K562 (cell line): ENCODE measurements at regions not wholly inside any gene's neighbourhood (a gene's known extent, or its start where the extent isn't known, plus 50 kb on each side); places are given as distances from the start of the nearest gene placed in this dataset.

Experiments
- ATAC-seq: fragments of 200-7000 bp; cut with Tn5 transposase; 3 replicates; pipeline ENCODE4 v1.9.1; 2020; ENCODE audit warnings: moderate library complexity
- BruUV-seq: library from RNA; stranded (reverse); fragments of 400-500 nt; replicated peaks from 2 replicates; lab custom pipeline; 2021; lab: Mats Ljungman, UMichigan
- CTCF ChIA-PET: fragments of 300-600 bp; formaldehyde crosslinking; extraction: SDS; loops from one replicate; lab custom pipeline; 2021; ENCODE audit warnings: low intra/inter-chr PET ratio; lab: Yijun Ruan, JAX
- POLR2A ChIA-PET: fragments of 300-600, 350-650 bp; sonication (Branson Sonifier 250); formaldehyde crosslinking; extraction: SDS; loops from one replicate; lab custom pipeline; 2021; ENCODE audit warnings: antibody characterized with exemption, inconsistent platforms; lab: Yijun Ruan, JAX
- DNase-seq, 4 experiments: peaks; one replicate each; pipeline versions ENCODE4 v3.0.0 to v3.0.0-alpha.2; 2011 to 2018; ENCODE audit warnings: low spot score in 3 of 4, mixed read lengths in 3 of 4; ENCODE audit errors: extremely low read depth in 1 of 4
- FAIRE-seq: peaks from 2 replicates; lab custom pipeline; 2011; peaks lifted over from hg19 to GRCh38; lab: Jason Lieb, UNC
- H2AFZ ChIP-seq: 2 replicates; pipeline ENCODE4 v1.6.0; 2011; ENCODE audit warnings: low read depth, low read length, control low read depth, inconsistent platforms
- H3K27ac ChIP-seq: fragments of 200-600 bp; 3 replicates; pipeline ENCODE4 v1.8.0; 2011; ENCODE audit warnings: low read depth, mild to moderate bottlenecking, control low read depth, inconsistent platforms, low read length, moderate library complexity, mixed read lengths; ENCODE audit errors: extremely low read depth
- H3K27me3 ChIP-seq, 2 experiments: fragments of 300-600 bp in 1 of 2; 2 replicates in 1 of 2; 3 replicates in 1 of 2; pipeline versions ENCODE4 v1.6.0 to v1.8.0; 2011; ENCODE audit warnings: inconsistent platforms in 2 of 2, low read length in 2 of 2, mild to moderate bottlenecking in 1 of 2, mixed read lengths in 1 of 2, moderate library complexity in 1 of 2; ENCODE audit not compliant: control insufficient read depth in 2 of 2, insufficient read depth in 2 of 2
- H3K36me3 ChIP-seq: fragments of 300-600 bp; 3 replicates; pipeline ENCODE4 v1.8.0; 2011; ENCODE audit warnings: mild to moderate bottlenecking, low read length, inconsistent platforms; ENCODE audit not compliant: control insufficient read depth, insufficient read depth
- H3K4me1 ChIP-seq, 2 experiments: fragments of 200-600 bp in 1 of 2; replicated peaks in 1 of 2; 2 replicates in 1 of 2; 3 replicates in 1 of 2; pipeline versions ENCODE4 v1.5.1 to v1.8.0; 2011; ENCODE audit warnings: inconsistent platforms in 2 of 2, low read length in 2 of 2, mild to moderate bottlenecking in 1 of 2, mixed read lengths in 1 of 2, moderate library complexity in 1 of 2; ENCODE audit not compliant: control insufficient read depth in 2 of 2, insufficient read depth in 2 of 2
- H3K4me2 ChIP-seq: 2 replicates; pipeline ENCODE4 v1.6.1; 2011; ENCODE audit warnings: low read length, control low read depth, inconsistent platforms, mixed read lengths; ENCODE audit not compliant: insufficient read depth
- H3K4me3 ChIP-seq: fragments of 200-600 bp; sonication (generic), shearing (Covaris generic); 2 replicates; pipeline ENCODE4 v1.5.1; 2016; ENCODE audit warnings: control low read depth, inconsistent platforms
- H3K79me2 ChIP-seq: fragments of 200-600 bp; 3 replicates; pipeline ENCODE4 v1.8.0; 2011; ENCODE audit warnings: low read length, inconsistent platforms; ENCODE audit not compliant: control insufficient read depth, insufficient read depth
- H3K9ac ChIP-seq, 2 experiments: 2 replicates each; pipeline versions ENCODE4 v1.6.0 to v1.6.1; 2011; ENCODE audit warnings: low read depth in 2 of 2, low read length in 2 of 2, control low read depth in 1 of 2, inconsistent platforms in 1 of 2, mild to moderate bottlenecking in 1 of 2, mixed read lengths in 1 of 2; ENCODE audit not compliant: insufficient read depth in 1 of 2
- H3K9me1 ChIP-seq: one replicate; pipeline ENCODE4 v1.6.0; 2011; ENCODE audit warnings: inconsistent platforms, mild to moderate bottlenecking, low read length, moderate library complexity; ENCODE audit not compliant: control insufficient read depth, insufficient read depth
- H3K9me3 ChIP-seq: replicated peaks from 2 replicates; pipeline ENCODE4 v1.5.1; 2011; ENCODE audit warnings: low read depth, low read length, inconsistent platforms; ENCODE audit not compliant: control insufficient read depth, insufficient read depth
- H4K20me1 ChIP-seq: replicated peaks from 2 replicates; pipeline ENCODE4 v1.6.1; 2011; ENCODE audit warnings: low read length, inconsistent platforms, mixed read lengths; ENCODE audit not compliant: control insufficient read depth, insufficient read depth
- CTBP1 ChIP-seq: fragments of 450-650 bp; IDR thresholded peaks from 2 replicates; pipeline ENCODE4 v1.6.1; 2016; ENCODE audit warnings: borderline replicate concordance
- CUX1 ChIP-seq: fragments of 200-800 bp; sonication (Bioruptor generic); IDR thresholded peaks from 2 replicates; pipeline ENCODE4 v1.6.1; 2016; ENCODE audit warnings: missing genetic modification characterization, missing compliant biosample characterization
- ELF2 ChIP-seq: fragments of 250-450 bp; sonication (Bioruptor Pico); IDR thresholded peaks from 2 replicates; pipeline ENCODE4 v1.5.0; 2021; ENCODE audit warnings: mild to moderate bottlenecking
- EWSR1 ChIP-seq: fragments of 450-650 bp; IDR thresholded peaks from 2 replicates; pipeline ENCODE4 v1.6.1; 2018; ENCODE audit warnings: borderline replicate concordance, mild to moderate bottlenecking, low read depth, moderate library complexity; ENCODE audit not compliant: partially characterized antibody
- HEY1 ChIP-seq: fragments of 250-450 bp; sonication (Bioruptor Pico); IDR thresholded peaks from 2 replicates; pipeline ENCODE4 v1.5.0; 2020; ENCODE audit warnings: mild to moderate bottlenecking, moderate library complexity, borderline replicate concordance
- HMGN3 ChIP-seq: IDR thresholded peaks from 2 replicates; pipeline ENCODE4 v1.6.1; 2011; ENCODE audit warnings: borderline replicate concordance, low read depth, mild to moderate bottlenecking, mixed read lengths, low read length; ENCODE audit not compliant: insufficient read length; ENCODE audit errors: extremely low read depth
- HOXB6 ChIP-seq: fragments of 250-450 bp; sonication (Bioruptor Pico); IDR thresholded peaks from 2 replicates; pipeline ENCODE4 v1.5.1; 2022; ENCODE audit warnings: mild to moderate bottlenecking, borderline replicate concordance
- MEF2A ChIP-seq: IDR thresholded peaks from 2 replicates; pipeline ENCODE4 v1.6.1; 2011; ENCODE audit warnings: low read depth, mild to moderate bottlenecking, low read length, moderate library complexity; ENCODE audit not compliant: control insufficient read depth
- MYNN ChIP-seq, 2 experiments: sonication (generic); formaldehyde crosslinking in 1 of 2; IDR thresholded peaks; 2 replicates each; pipeline versions ENCODE4 v1.5.0 to v1.6.1; 2016 to 2020; ENCODE audit warnings: antibody characterized with exemption in 1 of 2, missing genetic modification reagents in 1 of 2
- RBM34 ChIP-seq: fragments of 200-400 bp; formaldehyde crosslinking; IDR thresholded peaks from 2 replicates; pipeline ENCODE4 v1.6.1; 2018; ENCODE audit warnings: low read length, borderline replicate concordance; ENCODE audit not compliant: insufficient read depth
- SAFB2 ChIP-seq: fragments of 200-400 bp; formaldehyde crosslinking; IDR thresholded peaks from 2 replicates; pipeline ENCODE4 v1.6.1; 2018; ENCODE audit warnings: borderline replicate concordance, low read length, low read depth, moderate library complexity; ENCODE audit not compliant: severe bottlenecking
- SIN3A ChIP-seq, 2 experiments: fragments of 150-350 bp in 1 of 2; IDR thresholded peaks; 2 replicates each; pipeline ENCODE4 v1.6.1; 2011 to 2016; ENCODE audit warnings: borderline replicate concordance in 2 of 2, low read depth in 2 of 2, low read length in 2 of 2, mild to moderate bottlenecking in 2 of 2, moderate library complexity in 2 of 2; ENCODE audit not compliant: control insufficient read depth in 1 of 2
- SMAD1 ChIP-seq: fragments of 150-350 bp; IDR thresholded peaks from 2 replicates; pipeline ENCODE4 v1.6.1; 2014; ENCODE audit warnings: low read length, low read depth; ENCODE audit not compliant: partially characterized antibody
- U2AF1 ChIP-seq: fragments of 200-400 bp; formaldehyde crosslinking; optimal IDR thresholded peaks from 2 replicates; pipeline ENCODE3; 2017; ENCODE audit warnings: mild to moderate bottlenecking, low read depth, low read length, moderate library complexity
- ZNF23 ChIP-seq: fragments of 250-450 bp; sonication (Bioruptor Pico); IDR thresholded peaks from 2 replicates; pipeline ENCODE4 v1.4.0; 2020; ENCODE audit warnings: mild to moderate bottlenecking
- ZNF551 ChIP-seq: fragments of 250-450 bp; sonication (Bioruptor Pico); IDR thresholded peaks from 2 replicates; pipeline ENCODE4 v1.5.0; 2021; ENCODE audit warnings: mild to moderate bottlenecking, moderate library complexity
- ZNF668 ChIP-seq: fragments of 250-450 bp; sonication (Bioruptor Pico); IDR thresholded peaks from 2 replicates; pipeline ENCODE4 v1.8.0; 2022; ENCODE audit warnings: mild to moderate bottlenecking, inconsistent platforms
- ZNF764 ChIP-seq: fragments of 250-450 bp; sonication (Bioruptor Pico); IDR thresholded peaks from 2 replicates; pipeline ENCODE4 v1.4.0; 2020; ENCODE audit warnings: low read depth, mild to moderate bottlenecking, moderate library complexity
- WGBS: fragments of 100-300 bp; shearing (Covaris generic); methylation state at CpG from one replicate; pipeline ENCODE4 v1.1.6; 2016; ENCODE audit warnings: low coverage, mixed read lengths; ENCODE audit not compliant: insufficient coverage; ENCODE audit errors: missing lambda C conversion rate; 5-methylcytosine and 5-hydroxymethylcytosine counted together
- in situ Hi-C: fragments of 300-500 bp; cut with MboI; formaldehyde crosslinking; loops from 4 replicates; pipeline ENCODE4 v1.15.0; 2018; ENCODE audit warnings: inconsistent platforms, mixed read lengths
- intact Hi-C: fragments of 100-400 bp; cut with micrococcal nuclease; formaldehyde crosslinking; loops from 2 replicates; pipeline ENCODE4 v1.14.2; 2022

DNA sequence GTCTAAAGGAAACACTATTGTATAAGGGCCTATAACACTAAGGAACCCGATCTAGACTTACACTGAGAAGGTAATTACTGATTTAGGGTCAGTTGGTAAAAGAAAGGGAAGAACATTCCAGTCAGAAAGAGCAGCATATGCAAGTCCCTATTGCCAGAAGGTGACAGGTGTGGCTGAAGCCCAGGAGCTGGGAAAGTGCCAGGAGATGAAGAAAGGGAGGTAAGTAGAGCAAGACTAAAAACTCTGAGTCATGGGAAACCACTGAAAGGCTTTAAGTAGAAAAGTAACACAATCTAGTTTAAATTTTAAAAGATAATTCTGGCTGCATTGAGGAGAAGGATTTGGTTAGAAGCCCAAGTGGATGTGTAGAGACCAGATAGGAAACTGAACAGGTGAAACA lies 77.7 kb upstream of the INTU start:
- H4K20me1 ChIP-seq = no peaks in the 10 kb centered on the region
- FAIRE-seq = no peak
- in situ Hi-C loops (no loop called here), intact Hi-C loops (no loop called here)
- no peaks in the 10 kb centered on the region; a peak in 1 of 5 replicates for H3K27me3 ChIP-seq
- POLR2A ChIA-PET = no interaction called here
- CTCF ChIA-PET = no interaction called here
- no peaks in the 10 kb centered on the region for H3K79me2 ChIP-seq
- no peak overlapping the region for H3K4me3 ChIP-seq
- no peaks in the 10 kb centered on the region for H3K4me1 ChIP-seq
- H3K27ac ChIP-seq = no peak overlapping the region
- no peaks in the 10 kb centered on the region for H3K36me3 ChIP-seq
- no peak for ATAC-seq
- no TSS peak for BruUV-seq
- H3K9me3 ChIP-seq = no peaks in the 10 kb centered on the region; the same call in 1 of the 2 replicates
- TF ChIP-seq SAFB2 (no peak), CUX1 (CRISPR knock-in tag) (no peak), ZNF551 (no peak), HMGN3 (no peak), MEF2A (no peak), EWSR1 (no peak), ZNF668 (CRISPR knock-in tag) (no peak), RBM34 (no peak), MYNN (IDR thresholded peaks at IDR 0.05) (no peak), MYNN (CRISPR knock-in tag; IDR thresholded peaks at IDR 0.05) (no peak), ZNF764 (CRISPR knock-in tag) (no peak), SIN3A (IDR thresholded peaks at IDR 0.05; ENCODE audit: borderline replicate concordance in 2 of 2, control insufficient read depth in 1 of 2, low read depth in 2 of 2, low read length in 2 of 2) (no peak), U2AF1 (no peak), HEY1 (CRISPR knock-in tag) (no peak), SMAD1 (no peak), HOXB6 (CRISPR knock-in tag) (no peak), ZNF23 (CRISPR knock-in tag) (no peak), CTBP1 (no peak), ELF2 (CRISPR knock-in tag) (no peak)
- no peak overlapping the region for H2AFZ ChIP-seq
- H3K4me2 ChIP-seq = no peak overlapping the region
- no peak overlapping the region for H3K9ac ChIP-seq
- H3K9me1 ChIP-seq = no peaks in the 10 kb centered on the region
- no peak for DNase-seq
- 0% methylated on average over 1 of the region's 1 CpG for WGBS
